ENCODE measurements at regions not wholly inside any gene's neighbourhood (a gene's known extent, or its start where the extent isn't known, plus 50 kb on each side); places are given as distances from the start of the nearest gene placed in this dataset.

GRCh38 chr4:85274955-85275354 lies 200.0 kb upstream of the ARHGAP24 start:
- no peak for DNase-seq

GRCh38 chr4:85280963-85281362 lies 194.0 kb upstream of the ARHGAP24 start:
- no peak for DNase-seq

- DNase-seq, result no peak
Measured at GRCh38 chr4:85291226-85291625, 183.7 kb upstream of the ARHGAP24 start.

- no peak for DNase-seq
Measured at GRCh38 chr4:85298037-85298436, 176.9 kb upstream of the ARHGAP24 start.

GRCh38 chr4:85302193-85302736 lies 172.7 kb upstream of the ARHGAP24 start:
- DNase-seq, result no peak

GRCh38 chr4:85302756-85303155 lies 172.2 kb upstream of the ARHGAP24 start:
- DNase-seq, result no peak

- no peak for DNase-seq
Measured at GRCh38 chr4:85318415-85318814, 156.5 kb upstream of the ARHGAP24 start.

GRCh38 chr4:85358831-85359230 lies 116.1 kb upstream of the ARHGAP24 start:
- no peak for DNase-seq

- no peak for DNase-seq
Measured at GRCh38 chr4:85362550-85362949, 112.4 kb upstream of the ARHGAP24 start.

DNA sequence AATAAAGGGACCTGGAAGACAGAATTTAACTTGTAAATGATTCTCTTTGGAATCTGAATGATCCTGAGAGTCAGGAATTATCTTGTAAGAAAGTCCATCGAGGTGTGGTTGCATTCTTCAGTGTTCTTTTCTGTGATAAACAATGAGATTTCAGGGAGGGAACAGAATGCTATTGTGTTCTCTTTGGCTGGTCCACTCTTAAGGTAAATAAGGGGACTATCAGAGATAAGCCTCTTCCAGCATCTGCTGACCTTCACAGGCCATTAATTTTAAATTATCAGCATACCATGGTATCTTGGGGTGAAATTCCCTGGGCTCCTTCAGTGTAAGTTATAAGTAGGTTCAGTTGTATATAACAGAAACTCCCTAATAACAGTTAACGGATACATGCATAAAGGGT lies 107.1 kb upstream of the ARHGAP24 start:
- DNase-seq, result no peak

DNA sequence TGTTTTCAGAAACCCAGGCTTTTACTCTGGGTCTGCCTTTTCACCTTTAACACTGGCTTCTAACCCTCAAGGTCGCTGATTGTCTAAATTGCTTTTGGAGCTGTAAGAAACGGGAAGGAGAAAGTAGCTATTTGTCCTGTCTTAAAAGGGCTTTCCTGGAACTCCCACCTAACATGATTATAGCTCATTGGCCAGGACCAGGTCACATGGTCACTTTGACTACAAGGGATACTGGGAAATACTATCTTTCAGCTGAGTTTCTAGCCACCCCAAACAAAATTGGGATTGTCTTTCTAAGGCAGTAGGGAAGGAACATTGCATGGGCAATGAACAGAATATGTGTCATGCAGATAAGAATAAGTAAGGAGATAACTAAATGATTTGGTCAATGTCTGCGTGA lies 106.7 kb upstream of the ARHGAP24 start:
- DNase-seq, result no peak

DNA sequence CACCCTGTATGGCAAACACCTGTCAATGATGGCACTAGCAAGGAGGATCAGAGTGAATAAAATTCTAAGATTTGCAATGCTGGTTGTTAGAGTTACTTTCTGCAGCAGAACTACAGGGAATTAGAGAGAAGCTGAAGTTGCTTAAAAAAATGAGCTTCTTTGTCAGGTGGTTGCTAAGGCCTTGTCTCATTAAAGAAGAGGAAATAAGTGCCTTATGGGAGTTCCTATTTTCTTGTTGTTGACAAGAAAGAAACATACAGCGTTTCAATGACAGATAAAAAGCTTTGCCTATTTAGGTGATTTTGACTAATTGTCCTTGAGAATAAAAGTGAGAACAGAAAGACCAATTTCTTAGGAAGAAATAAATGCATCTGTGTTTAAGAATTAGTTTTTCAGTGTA lies 106.0 kb upstream of the ARHGAP24 start:
- no peak for DNase-seq

DNA sequence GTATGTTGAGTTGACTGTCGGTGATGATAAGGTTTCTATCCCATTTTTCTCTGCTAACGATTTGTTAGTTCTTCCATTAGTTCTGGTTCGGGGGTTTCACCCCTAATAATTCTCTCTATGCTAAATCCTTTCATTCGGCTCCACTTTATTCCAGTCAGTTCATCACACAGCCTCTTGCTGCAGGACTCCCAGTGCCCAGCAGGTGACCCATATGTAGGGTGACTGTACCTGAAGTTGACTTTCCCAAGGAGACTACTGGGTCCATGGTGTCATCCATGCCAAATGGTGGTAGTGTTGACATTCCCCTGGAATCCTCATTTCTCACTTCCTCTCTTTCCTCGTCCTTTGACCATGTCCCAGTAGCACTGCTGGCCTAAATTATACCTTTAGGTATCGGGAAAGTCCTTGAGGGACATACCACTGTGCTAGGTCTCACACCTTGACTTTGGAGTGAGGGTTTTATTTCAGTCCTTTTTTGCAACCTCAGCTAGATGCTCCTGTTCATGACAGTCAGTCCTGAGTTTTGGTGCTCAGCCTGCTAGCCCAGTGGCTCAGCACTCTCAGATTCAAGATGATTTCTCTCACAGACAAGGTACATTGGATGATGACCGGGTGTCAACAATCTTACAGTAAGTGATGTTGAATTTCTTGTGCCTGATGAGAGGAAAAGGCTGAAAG lies 105.1 kb upstream of the ARHGAP24 start:
- no peak for DNase-seq

DNA sequence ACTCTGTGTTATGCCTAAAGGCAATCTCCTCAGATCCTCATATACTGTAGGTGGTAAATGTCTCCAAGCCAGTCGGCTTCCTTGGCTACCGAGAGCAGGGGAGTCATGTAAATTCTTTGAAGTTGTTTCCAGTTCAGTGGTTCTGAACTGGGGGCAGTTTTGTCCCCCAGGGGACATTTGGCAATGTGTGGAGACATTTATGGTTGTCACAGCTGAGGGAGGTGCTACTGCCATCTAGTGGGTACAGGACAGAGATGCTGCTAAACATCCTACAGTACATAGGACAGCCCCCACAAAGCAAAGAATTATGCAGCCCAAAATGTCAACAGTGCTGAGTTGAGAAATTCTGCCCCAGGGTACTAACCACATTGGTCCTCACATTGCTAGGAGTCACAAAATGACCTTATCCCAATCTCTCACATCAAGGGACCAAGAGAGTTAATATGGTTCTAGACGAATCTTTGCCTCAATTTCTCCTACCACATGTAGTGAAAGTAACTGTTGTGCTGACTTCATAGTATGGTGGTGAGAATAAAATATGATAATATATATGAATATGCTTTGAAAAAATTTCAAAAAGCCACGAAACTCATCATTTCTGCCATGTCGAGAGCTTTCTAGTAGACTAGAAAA lies 104.4 kb upstream of the ARHGAP24 start:
- DNase-seq, result peak; percentile 2

- DNase-seq, result no peak
Measured at GRCh38 chr4:85372966-85373365, 102.0 kb upstream of the ARHGAP24 start.

DNA sequence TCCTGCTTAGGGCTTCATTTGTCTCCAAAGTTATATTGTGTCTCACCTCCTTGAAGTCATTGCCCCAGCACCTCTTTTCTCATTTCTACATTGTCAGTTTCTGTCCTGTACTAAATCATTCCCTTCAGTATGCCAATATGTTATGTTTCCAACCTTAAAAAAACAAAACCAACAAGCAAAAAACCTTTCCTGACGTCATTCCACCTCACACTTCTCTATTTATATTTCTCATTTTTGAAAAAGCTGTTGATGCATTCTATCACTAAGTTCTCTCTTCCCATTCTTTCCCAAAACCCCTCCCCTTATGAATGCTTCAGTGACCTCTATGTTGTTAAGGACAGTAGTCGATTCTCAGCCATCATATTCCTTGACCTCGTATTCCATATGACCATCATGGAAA lies 98.7 kb upstream of the ARHGAP24 start:
- DNase-seq, result no peak

- no peak for DNase-seq
Measured at GRCh38 chr4:85381968-85382367, 93.0 kb upstream of the ARHGAP24 start.

GRCh38 chr4:85391071-85391470 lies 83.9 kb upstream of the ARHGAP24 start:
- no peak for DNase-seq

GRCh38 chr4:85391589-85392410 lies 83.2 kb upstream of the ARHGAP24 start:
- DNase-seq, result no peak

DNA sequence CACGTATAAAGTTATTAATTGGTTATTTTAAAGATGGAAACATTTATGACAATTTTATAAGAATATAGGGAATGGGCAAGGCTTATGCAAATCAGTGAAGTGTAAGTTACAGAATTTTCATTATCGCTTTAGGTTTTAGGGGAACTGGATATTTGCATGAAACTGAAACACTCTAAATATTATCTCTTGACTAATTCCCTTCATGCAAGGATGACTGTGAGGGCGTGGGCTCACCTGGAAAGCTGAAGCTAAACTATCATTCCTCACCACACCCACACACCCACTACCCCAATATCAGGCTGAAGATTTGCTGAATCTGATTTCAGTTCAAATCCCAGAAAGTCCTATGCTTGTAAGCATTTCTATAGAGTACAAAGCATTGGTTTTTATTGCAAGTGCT lies 81.7 kb upstream of the ARHGAP24 start:
- peak; percentile 56 for DNase-seq

- DNase-seq, result no peak
Measured at GRCh38 chr4:85398276-85398675, 76.7 kb upstream of the ARHGAP24 start.

- no peak for DNase-seq
Measured at GRCh38 chr4:85399270-85399669, 75.7 kb upstream of the ARHGAP24 start.

- DNase-seq, result no peak
Measured at GRCh38 chr4:85402371-85402770, 72.6 kb upstream of the ARHGAP24 start.

GRCh38 chr4:85406185-85406584 lies 68.8 kb upstream of the ARHGAP24 start:
- DNase-seq, result no peak
